SU-DHL-6 (cell line): ENCODE measurements at regions not wholly inside any gene's neighbourhood (a gene's known extent, or its start where the extent isn't known, plus 50 kb on each side); places are given as distances from the start of the nearest gene placed in this dataset.

Experiments used
- CTCF ChIP-seq: fragments of 200-600 bp; sonication (generic); IDR thresholded peaks from one replicate; pipeline ENCODE4 v1.5.1; 2017; ENCODE audit warnings: antibody characterized with exemption, mild to moderate bottlenecking, low read length, moderate library complexity; ENCODE audit not compliant: insufficient read depth, poor library complexity, severe bottlenecking
- EZH2phosphoT487 ChIP-seq: fragments of 200-600 bp; sonication (generic), shearing (Covaris generic); conservative IDR thresholded peaks from 2 replicates; pipeline ENCODE4 v1.6.1; 2018; ENCODE audit warnings: mild to moderate bottlenecking, antibody characterized with exemption, low read length, moderate library complexity, mixed read lengths

- TF ChIP-seq CTCF (no peak), EZH2phosphoT487 (no peak)
These were observed 152.8 kb upstream of the SLC35B3 start for GRCh38 chr6:8588176-8588575.
